ENCODE measurements at regions not wholly inside any gene's neighbourhood (a gene's known extent, or its start where the extent isn't known, plus 50 kb on each side); places are given as distances from the start of the nearest gene placed in this dataset.
A peak's percentile ranks its signal among the peaks of the same experiment; 100 is the strongest.
"Not testable (repeated sequence)": the region's sequence is repeated elsewhere in the genome, so short reads cannot be mapped to it uniquely, and the experiment has no call there.

DNA sequence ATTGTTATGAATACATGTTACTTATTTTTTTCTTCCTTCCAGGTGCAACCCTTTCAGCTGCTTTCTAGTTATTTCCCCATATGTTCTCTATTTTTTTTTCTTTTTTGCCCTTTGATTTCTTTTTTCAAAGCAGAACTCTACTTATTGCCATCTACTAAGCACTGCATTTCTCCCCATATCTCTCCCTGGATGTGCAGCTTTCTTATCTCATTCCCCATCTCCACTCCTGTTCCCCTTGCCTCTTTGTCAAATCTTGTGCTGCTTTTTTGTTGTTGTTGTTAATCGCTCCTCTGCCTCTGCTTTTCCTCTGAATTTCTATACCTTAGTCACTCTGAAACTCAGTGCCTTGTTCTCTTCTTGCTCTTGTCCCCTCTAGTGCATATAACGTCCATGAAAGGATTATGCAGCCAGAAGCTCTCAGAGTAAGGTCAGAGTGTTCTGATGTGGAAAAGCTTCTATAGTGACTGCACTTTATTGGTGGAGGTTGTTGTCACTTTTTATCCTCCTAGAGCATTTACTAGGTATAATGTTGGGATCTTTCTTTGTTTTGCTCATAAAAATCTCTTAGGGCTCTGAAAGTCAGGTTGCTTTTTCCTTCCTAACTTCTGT lies 51.1 kb upstream of the JADE1 start:
- TF ChIP-seq, protein P1, sequence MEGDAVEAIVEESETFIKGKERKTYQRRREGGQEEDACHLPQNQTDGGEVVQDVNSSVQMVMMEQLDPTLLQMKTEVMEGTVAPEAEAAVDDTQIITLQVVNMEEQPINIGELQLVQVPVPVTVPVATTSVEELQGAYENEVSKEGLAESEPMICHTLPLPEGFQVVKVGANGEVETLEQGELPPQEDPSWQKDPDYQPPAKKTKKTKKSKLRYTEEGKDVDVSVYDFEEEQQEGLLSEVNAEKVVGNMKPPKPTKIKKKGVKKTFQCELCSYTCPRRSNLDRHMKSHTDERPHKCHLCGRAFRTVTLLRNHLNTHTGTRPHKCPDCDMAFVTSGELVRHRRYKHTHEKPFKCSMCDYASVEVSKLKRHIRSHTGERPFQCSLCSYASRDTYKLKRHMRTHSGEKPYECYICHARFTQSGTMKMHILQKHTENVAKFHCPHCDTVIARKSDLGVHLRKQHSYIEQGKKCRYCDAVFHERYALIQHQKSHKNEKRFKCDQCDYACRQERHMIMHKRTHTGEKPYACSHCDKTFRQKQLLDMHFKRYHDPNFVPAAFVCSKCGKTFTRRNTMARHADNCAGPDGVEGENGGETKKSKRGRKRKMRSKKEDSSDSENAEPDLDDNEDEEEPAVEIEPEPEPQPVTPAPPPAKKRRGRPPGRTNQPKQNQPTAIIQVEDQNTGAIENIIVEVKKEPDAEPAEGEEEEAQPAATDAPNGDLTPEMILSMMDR (conservative IDR thresholded peaks at IDR 0.05) = no peak
- no peak overlapping the region for H3K27ac ChIP-seq

DNA sequence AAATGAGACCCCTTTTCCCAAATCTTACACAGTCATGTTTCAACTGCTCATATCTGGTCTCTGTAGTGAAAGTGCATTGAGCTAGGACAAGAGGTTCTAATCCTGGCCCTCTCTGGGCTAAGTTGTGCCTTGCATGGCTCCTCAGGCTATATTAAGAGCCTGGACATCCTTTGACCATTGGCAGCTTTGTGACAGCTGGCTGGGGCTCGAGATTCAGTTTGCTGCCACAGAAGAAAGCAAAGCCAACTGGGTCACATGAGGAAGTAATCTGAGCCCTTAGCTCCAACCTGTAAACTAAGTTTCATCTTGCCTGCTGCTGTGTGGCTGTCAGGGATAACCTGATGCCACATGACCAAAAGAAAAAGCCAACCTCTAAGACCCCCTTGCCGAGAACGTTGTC lies 51.8 kb upstream of the JADE1 start:
- TF ChIP-seq, protein P1 (conservative IDR thresholded peaks at IDR 0.05) = no peak
- H3K27ac ChIP-seq = no peak overlapping the region

DNA sequence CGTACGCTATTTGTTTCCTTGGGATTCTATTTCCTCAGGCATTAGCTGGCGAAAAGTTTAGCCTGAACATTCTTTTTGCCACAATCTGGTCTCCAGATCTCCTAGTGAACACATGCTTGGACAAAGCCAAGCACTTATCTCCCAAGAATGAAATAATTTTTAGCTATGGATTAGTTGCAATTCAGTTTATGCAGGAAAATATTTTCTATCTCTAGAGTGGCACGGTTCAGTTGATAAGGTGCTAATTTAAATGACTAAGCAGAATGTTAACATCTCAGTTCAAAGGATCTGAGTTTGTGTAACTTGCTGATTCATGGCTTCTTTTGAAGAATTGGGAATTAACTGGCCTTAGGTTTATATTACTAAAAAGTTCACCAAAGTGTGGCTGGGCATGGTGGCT lies 58.1 kb upstream of the JADE1 start:
- TF ChIP-seq, protein P1 (conservative IDR thresholded peaks at IDR 0.05) = no peak
- no peak overlapping the region for H3K27ac ChIP-seq

DNA sequence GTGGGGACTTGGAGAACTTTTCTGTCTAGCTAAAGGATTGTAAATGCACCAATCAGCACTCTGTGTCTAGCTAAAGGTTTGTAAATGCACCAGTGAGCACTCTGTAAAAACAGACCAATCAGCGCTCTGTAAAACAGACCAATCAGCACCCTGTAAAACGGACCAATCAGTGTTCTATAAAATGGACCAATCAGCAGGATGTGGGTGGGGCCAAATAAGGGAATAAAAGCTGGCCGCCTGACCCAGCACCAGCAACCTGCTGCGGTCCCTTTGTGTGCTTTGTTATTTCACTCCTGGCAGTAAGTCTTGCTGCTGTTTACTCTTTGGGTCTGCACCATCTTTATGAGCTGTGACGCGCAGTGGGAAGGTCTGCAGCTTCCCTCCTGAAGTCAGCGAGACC lies 67.8 kb upstream of the JADE1 start:
- H3K27ac ChIP-seq = not testable (repeated sequence)

DNA sequence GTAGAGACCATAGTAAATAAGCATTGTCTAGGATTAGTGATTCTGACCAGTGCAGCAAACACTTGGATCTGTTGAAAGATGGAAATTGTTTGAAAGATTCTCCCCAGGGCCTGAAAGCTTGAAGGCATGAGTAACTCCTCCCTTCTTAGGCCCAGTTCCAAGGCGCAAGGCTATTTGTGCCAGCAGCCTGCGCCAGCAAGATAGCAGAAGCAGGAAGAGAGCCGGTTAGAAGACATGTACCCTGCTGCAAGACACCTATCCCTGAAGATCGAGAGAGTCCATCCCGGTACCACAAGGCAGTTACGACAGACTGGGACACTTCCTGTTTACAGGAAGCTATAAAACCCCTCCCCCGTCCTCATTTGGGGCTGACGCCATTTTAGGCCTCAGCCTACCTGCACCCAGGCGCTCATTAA lies 72.4 kb upstream of the JADE1 start:
- TF ChIP-seq, protein P1 (conservative IDR thresholded peaks at IDR 0.05) = no peak
- peak overlapping the region; percentile 58 for H3K27ac ChIP-seq

DNA sequence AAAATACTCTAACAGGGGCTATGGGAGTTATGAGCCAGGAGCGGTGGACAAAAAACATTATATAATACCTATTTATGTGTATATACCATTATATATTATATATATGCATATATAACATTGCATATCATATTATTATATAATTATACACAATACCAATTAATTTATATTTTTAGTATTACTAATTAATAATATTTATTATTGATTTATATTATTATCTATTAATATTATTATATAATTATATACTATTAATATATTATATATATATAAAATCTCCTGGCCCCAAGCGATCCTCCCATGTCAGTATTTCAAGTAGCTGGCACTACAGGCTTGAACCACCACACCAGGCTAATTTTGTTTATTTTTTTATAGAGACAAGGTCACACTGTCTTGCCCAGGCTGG lies 73.8 kb upstream of the JADE1 start:
- TF ChIP-seq, protein P1 (conservative IDR thresholded peaks at IDR 0.05) = no peak
- no peak overlapping the region for H3K27ac ChIP-seq

DNA sequence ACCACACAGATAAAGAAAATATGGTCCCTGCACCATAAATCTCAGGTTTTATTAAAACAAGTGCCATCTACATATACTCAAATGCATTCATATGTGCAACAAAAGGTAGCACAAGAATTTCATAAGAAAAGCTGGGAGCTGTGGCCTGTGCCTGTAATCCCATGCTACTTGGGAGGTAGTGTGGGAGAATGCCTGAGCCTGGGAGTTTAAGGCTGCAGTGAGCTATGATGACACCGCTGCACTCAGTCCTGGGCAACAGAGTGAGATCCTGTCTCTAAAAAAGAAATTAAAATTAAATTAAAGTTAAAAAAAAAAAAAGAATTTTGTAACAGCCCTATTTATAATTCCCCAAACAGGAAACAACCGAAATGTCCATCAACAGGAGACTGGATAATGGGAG lies 81.3 kb upstream of the JADE1 start:
- TF ChIP-seq, protein P1 (conservative IDR thresholded peaks at IDR 0.05) = no peak
- H3K27ac ChIP-seq = no peak overlapping the region

DNA sequence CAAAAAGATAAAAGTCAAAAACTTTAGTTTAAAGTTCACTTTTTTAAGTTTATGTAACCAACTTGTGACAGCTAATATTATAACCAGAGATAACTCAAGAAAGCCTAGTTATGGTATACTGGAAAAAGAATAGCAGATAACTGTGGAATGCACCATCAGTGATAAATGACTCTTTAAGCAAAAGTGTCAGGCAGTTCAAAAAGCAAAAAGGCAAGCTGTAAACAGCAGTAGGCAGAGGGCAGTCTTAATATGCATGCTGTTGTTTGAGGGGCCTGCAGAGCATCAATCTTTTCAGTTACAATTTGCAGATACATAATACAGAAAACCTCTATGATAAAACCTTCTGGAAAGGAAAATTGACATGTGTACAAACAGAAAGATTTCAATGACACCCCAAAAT lies 81.8 kb upstream of the JADE1 start:
- TF ChIP-seq, protein P1 (conservative IDR thresholded peaks at IDR 0.05) = no peak
- no peak overlapping the region for H3K27ac ChIP-seq

All from VCaP (cell line).